ENCODE measurements at regions not wholly inside any gene's neighbourhood (a gene's known extent, or its start where the extent isn't known, plus 50 kb on each side); places are given as distances from the start of the nearest gene placed in this dataset.

GRCh38 chr2:134109246-134109645 lies 144.6 kb upstream of the MGAT5 start:
- no peak for DNase-seq (ENCODE audit: low read depth)
- no peak overlapping the region for H3K4me3 ChIP-seq (ENCODE audit: low read depth, low read length)
- TF ChIP-seq CTCF (IDR thresholded peaks at IDR 0.05; ENCODE audit: insufficient read depth, low read depth, low read length, missing control alignments), result no peak

- H3K4me3 ChIP-seq (ENCODE audit: low read depth, low read length), result no peak overlapping the region
- TF ChIP-seq CTCF (IDR thresholded peaks at IDR 0.05; ENCODE audit: insufficient read depth, low read depth, low read length, missing control alignments), result no peak
- DNase-seq (ENCODE audit: low read depth), result no peak
These were observed 144.1 kb upstream of the MGAT5 start for GRCh38 chr2:134109725-134110124.

- no peak for TF ChIP-seq CTCF (IDR thresholded peaks at IDR 0.05; ENCODE audit: insufficient read depth, low read depth, low read length, missing control alignments)
These were observed 143.3 kb upstream of the MGAT5 start for GRCh38 chr2:134110532-134110931.

DNA sequence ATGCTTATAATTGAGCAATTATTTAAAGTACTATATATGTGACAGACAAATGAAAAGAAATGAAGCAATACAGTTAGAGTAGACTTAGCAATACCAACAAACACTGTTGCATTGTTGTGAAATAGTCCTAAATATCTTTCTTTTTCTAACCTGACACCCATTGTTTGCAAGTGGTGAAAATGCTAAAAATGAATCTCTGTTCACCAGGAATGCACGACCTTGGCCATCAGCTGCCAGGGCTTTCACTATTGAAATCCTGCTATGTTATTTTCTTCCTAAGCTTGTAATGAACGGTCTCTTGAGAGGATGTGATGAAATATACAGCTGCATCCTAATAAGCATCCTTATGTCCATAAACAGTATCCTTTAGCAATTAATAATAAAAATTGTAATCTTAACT lies 136.2 kb upstream of the MGAT5 start:
- no peak for TF ChIP-seq CTCF (IDR thresholded peaks at IDR 0.05; ENCODE audit: insufficient read depth, low read depth, low read length, missing control alignments)
- DNase-seq (ENCODE audit: low read depth), result no peak
- no peak overlapping the region for H3K4me3 ChIP-seq (ENCODE audit: low read depth, low read length)

More at GRCh38 chr2:134110532-134110931, 143.3 kb upstream of the MGAT5 start:
- H3K4me3 ChIP-seq (ENCODE audit: low read depth, low read length), result no peak overlapping the region
- DNase-seq (ENCODE audit: low read depth), result no peak

DNA sequence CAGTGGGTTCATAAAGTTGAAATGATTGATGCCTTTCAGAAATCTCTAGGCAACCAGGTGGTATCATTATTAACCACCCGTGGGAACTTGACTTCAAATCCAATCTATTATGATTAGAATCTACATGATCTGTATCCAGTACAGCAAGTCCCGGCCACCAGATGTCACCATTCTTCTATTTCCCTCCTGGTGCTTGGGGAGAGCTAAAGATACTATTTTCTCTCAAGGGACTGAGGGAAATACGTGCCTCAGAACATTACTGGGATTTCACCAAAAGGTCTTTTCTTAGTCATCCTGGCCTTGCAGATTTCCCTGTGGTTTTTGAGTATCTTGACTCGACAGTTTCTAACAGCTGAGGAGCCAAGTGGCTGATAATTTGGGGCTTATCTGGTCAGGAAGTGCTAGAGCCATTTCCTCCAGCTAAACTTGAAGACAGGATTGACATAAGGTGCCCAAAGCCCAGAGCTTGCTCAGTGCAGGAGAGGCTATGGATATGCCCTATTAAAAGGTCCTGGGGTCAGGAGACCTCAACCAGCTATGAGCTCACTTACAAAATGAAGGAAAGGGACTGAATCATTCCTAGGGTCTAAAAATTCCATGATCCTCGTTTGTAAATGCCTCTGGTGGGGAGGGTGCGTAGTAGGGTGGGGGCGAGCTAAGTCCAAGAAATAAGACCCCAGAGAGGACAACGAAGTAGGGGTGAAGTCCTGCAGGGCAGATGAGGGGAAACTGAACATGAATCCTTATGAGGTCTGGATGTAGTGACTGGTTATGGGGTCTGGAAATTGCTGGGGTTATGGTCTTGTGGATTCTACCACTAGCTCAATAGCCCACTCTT lies 135.4 kb upstream of the MGAT5 start:
- H3K4me3 ChIP-seq (ENCODE audit: low read depth, low read length), result peak overlapping the region; percentile 91
- DNase-seq (ENCODE audit: low read depth), result peak; percentile 95
- peak; percentile 67 for TF ChIP-seq CTCF (IDR thresholded peaks at IDR 0.05; ENCODE audit: insufficient read depth, low read depth, low read length, missing control alignments)

DNA sequence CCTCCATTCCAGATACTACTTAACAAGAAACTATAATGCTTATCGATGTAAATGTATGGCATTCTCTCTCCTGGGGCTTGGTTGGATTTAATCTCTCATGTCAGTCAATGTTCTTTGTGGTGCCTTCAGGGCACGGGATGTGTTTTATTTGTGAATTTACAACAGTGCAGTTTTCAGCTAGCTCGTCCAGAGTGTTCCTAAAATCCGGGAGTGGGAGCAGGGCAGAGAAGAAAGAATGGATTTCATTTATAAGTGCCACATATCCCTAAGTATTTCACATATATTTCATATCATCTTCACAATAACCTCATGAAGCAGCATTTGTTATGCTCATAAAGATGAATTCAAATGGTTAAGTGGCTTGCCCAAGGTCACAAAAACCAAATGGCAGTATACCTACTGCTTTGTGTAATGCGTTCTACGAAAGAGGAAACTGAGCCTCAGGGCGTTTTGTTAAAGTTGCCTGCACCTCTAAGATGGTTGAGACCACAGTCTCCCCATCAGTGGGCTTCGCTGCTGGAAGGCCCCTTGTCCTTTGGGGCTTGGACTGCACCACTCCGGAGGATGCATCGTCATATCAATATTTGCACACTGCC lies 134.7 kb upstream of the MGAT5 start:
- TF ChIP-seq CTCF (IDR thresholded peaks at IDR 0.05; ENCODE audit: insufficient read depth, low read depth, low read length, missing control alignments), result no peak
- no peak for DNase-seq (ENCODE audit: low read depth)
- H3K4me3 ChIP-seq (ENCODE audit: low read depth, low read length), result peak overlapping the region; percentile 91

Data from GM12865 (cell line).